ENCODE measurements at regions not wholly inside any gene's neighbourhood (a gene's known extent, or its start where the extent isn't known, plus 50 kb on each side); places are given as distances from the start of the nearest gene placed in this dataset.
"Not testable (repeated sequence)": the region's sequence is repeated elsewhere in the genome, so short reads cannot be mapped to it uniquely, and the experiment has no call there.

DNA sequence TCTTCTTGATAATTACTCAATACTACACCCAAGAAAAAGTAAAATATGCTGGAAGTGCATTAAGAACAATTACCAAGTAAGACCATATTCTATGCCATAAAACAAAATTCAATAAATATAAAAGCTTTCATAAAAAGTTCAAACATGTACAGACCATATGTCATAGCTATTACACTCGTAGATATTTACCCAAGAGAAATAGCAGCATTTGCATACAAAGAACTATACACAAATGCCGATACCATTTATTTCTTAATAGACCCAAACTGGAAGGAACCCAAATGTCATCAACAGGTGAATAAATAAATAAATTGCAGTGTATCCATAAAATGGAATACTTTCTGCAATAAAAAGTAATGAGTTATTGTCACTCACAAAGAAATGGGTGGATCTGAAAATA, 78.3 kb upstream of the SLC16A7 start:
- H3K4me3 ChIP-seq (ENCODE audit: insufficient read depth, low read depth, low read length): no peak overlapping the region
- DNase-seq: no peak
- no peaks in the 10 kb centered on the region for H3K36me3 ChIP-seq (replicated peaks; ENCODE audit: control insufficient read depth, insufficient read depth, low read length)
- H3K27me3 ChIP-seq (ENCODE audit: control insufficient read depth, insufficient read depth, low read length): no peaks in the 10 kb centered on the region

DNA sequence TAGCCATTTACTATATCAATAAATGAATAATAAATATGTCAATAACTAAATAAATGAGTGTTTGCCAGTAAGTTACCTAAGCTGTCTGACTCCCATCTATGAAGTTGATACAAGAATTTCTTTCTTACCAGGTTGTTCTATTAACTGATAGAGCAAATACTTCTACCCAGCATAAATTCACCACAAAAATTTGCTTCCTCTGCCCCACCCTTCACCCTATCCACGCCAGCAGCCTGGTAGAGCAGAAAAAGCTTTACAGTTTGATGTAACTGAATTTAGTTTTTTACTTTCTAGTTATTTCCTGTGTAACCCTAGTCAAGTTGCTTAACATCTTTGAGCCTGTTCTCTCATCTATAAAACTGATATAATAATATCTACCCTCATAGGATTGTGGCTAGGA, 94.9 kb upstream of the SLC16A7 start:
- Histone ChIP-seq H3K27me3 (ENCODE audit: control insufficient read depth, insufficient read depth, low read length) (no peaks in the 10 kb centered on the region), H3K4me3 (ENCODE audit: insufficient read depth, low read depth, low read length) (no peak overlapping the region), H3K36me3 (replicated peaks; ENCODE audit: control insufficient read depth, insufficient read depth, low read length) (no peaks in the 10 kb centered on the region)
- no peak for DNase-seq

DNA sequence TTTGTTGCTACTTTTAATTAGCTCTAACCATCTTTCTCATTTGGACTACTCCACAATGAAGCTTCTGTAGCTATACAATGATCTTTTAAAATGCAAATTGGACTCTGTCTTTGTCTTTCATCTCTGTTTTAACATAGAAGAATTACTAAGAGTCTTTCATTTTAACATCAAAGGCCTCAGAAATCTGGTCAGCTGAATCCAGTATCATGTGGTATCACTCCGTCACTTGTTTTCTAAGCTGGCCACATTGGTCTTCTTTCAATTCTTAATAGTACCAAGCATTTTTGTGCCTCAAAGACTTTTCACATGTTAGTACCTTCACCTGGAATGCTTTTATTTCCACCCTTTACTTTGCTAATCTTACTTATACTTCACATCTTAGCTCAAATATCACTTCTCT, 95.5 kb upstream of the SLC16A7 start:
- DNase-seq: no peak
- H3K27me3 ChIP-seq (ENCODE audit: control insufficient read depth, insufficient read depth, low read length): no peaks in the 10 kb centered on the region
- H3K36me3 ChIP-seq (replicated peaks; ENCODE audit: control insufficient read depth, insufficient read depth, low read length): no peaks in the 10 kb centered on the region
- H3K4me3 ChIP-seq (ENCODE audit: insufficient read depth, low read depth, low read length): no peak overlapping the region

DNA sequence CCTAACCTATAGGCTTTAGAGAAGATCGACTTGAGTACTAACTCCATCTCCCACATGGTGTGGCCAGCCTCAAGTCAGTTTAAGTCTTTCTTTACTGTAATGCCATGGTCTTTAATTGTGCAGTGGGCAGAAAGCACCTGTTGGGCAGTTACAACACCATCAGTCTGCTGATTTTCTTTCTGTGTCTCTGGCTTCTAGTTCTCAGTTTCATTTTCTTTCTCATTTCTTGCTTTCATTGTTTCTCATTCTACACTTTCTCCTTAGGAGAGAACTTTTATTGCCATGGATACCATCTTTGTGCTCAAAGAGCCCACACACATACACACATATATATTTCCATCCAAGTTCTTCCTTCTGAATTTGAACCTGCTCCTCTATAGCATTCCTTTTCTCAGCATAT, 96.1 kb upstream of the SLC16A7 start:
- no peaks in the 10 kb centered on the region for H3K36me3 ChIP-seq (replicated peaks; ENCODE audit: control insufficient read depth, insufficient read depth, low read length)
- DNase-seq: no peak
- no peak overlapping the region for H3K4me3 ChIP-seq (ENCODE audit: insufficient read depth, low read depth, low read length)
- no peaks in the 10 kb centered on the region for H3K27me3 ChIP-seq (ENCODE audit: control insufficient read depth, insufficient read depth, low read length)

DNA sequence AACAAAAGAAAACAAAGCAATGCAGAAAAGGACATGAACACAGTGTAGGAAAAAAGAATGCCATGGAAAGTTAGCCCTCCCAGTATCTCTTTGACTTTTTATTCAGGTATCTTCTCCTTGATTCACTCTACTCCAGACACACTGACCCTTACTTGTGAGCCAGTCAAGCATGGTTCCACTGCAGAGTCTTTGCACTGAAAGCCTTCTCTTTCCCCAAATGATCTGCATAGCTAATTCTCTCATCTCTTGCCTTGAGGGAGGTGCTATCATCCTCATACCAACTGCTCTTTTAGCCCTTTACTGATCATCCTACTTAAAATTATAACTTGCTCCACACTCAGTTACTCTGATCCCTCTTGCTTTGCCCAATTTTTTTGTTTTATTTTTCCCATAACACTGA, 101.2 kb upstream of the SLC16A7 start:
- H3K4me3 ChIP-seq (ENCODE audit: insufficient read depth, low read depth, low read length): no peak overlapping the region

DNA sequence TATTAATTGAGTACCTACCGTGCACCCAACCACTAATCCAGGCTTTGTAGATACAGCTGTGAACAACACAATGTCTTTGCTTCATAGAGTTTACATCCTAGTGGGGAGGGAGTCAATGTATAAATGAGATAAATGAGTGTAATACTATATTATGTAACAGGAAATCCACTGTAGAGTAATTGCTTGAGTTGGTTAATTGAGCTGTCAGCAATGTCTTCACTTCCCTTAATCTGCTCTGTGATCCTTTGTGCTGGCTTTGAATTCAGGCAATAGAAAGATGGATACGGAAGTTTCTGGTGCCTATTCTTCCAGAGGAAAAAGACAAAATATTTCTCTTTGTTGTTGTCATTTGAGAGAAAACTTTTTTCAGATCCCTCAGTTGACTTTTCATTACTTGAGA, 104.0 kb upstream of the SLC16A7 start:
- DNase-seq: no peak
- H3K4me3 ChIP-seq (ENCODE audit: insufficient read depth, low read depth, low read length): no peak overlapping the region
- no peaks in the 10 kb centered on the region; the same call in 1 of the 2 replicates for H3K27me3 ChIP-seq (ENCODE audit: control insufficient read depth, insufficient read depth, low read length)

More for the DNA sequence above, 101.2 kb upstream of the SLC16A7 start:
- no peak for DNase-seq
- H3K27me3 ChIP-seq (ENCODE audit: control insufficient read depth, insufficient read depth, low read length): no peaks in the 10 kb centered on the region; the same call in 1 of the 2 replicates
- H3K36me3 ChIP-seq (replicated peaks; ENCODE audit: control insufficient read depth, insufficient read depth, low read length): no peaks in the 10 kb centered on the region

DNA sequence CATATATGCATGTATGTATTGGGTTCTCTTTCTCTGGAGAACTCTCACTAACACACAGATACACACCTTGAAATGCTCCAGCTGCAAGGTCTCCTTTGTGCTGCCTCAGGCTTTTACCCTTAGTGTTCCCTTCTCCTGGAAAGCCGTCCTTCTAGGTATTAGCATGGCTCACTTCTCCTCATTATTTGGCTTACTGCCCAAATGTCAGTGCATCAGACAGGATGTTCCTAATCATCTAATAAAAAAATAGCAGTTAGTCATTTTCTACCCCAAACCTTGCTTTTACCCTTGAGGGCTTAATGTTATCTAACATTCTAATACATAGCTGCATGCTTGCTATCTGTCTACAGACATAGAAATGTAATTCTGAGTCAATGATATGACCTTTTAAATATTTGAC, 109.0 kb upstream of the SLC16A7 start:
- no peaks in the 10 kb centered on the region for H3K36me3 ChIP-seq (replicated peaks; ENCODE audit: control insufficient read depth, insufficient read depth, low read length)
- DNase-seq: no peak
- no peak overlapping the region for H3K4me3 ChIP-seq (ENCODE audit: insufficient read depth, low read depth, low read length)
- H3K27me3 ChIP-seq (ENCODE audit: control insufficient read depth, insufficient read depth, low read length): no peaks in the 10 kb centered on the region

More for the DNA sequence above, 104.0 kb upstream of the SLC16A7 start:
- H3K36me3 ChIP-seq (replicated peaks; ENCODE audit: control insufficient read depth, insufficient read depth, low read length): no peaks in the 10 kb centered on the region

DNA sequence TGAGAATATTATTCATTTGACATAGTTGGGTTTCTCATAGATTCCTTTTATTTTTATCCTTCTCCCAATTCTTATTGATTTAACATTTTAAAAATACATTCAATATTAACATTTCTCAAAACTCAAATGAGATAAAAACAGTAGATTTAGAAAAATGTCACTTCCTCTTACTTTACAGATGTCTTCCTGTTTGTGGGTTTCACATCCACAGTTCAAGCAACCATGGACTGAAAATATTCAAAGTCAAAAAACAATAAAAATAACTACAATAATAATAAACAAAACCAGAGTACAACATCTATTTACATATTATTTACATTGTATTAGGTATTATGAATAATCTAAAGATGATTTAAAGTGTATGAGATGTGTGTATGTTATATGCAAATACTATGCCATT, 111.3 kb upstream of the SLC16A7 start:
- no peak for DNase-seq
- Histone ChIP-seq H3K27me3 (ENCODE audit: control insufficient read depth, insufficient read depth, low read length) (no peaks in the 10 kb centered on the region), H3K36me3 (replicated peaks; ENCODE audit: control insufficient read depth, insufficient read depth, low read length) (no peaks in the 10 kb centered on the region), H3K4me3 (ENCODE audit: insufficient read depth, low read depth, low read length) (no peak overlapping the region)

DNA sequence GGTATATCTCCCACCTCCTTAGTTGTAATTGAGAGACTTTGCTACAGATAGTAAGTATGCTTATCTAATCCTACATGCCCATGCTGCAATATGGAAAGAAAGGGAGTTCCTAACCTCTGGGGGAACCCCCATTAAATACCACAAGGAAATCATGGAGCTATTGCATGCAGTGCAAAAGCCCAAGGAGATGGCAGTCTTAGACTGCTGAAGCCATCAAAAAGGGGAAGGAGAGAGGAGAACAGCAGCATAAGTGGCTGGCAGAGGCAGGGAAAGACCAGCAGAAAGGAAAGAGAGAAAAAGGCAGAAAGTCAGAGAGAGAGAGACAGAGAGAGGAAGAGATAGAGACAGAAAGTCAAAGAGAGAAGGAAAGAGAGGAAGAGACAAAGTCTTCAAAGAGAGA, 121.6 kb upstream of the SLC16A7 start:
- not testable (repeated sequence) for H3K4me3 ChIP-seq (ENCODE audit: insufficient read depth, low read depth, low read length); H3K27me3 ChIP-seq (ENCODE audit: control insufficient read depth, insufficient read depth, low read length); H3K36me3 ChIP-seq (replicated peaks; ENCODE audit: control insufficient read depth, insufficient read depth, low read length); DNase-seq

DNA sequence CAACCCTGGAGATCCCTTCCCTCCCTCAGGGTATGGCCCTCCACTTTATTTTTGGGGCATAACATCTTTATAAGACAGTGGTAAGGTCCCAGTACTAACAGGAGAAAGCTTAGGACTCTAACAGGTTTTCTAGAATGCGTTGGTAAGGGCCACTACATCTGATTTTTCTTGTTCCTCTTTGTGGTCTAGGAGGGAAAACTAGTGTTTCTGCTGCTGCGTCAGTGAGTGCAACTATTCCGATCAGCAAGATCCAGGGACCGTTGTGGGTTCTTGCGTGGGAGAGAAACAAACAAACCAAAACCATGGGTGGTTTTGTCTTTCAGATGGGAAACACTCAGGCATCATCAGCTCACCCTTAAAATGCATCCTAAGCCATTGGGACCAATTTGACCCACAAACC, 123.6 kb upstream of the SLC16A7 start:
- H3K36me3 ChIP-seq (replicated peaks; ENCODE audit: control insufficient read depth, insufficient read depth, low read length): no peaks in the 10 kb centered on the region
- no peak overlapping the region for H3K4me3 ChIP-seq (ENCODE audit: insufficient read depth, low read depth, low read length)
- H3K27me3 ChIP-seq (ENCODE audit: control insufficient read depth, insufficient read depth, low read length): no peaks in the 10 kb centered on the region
- no peak for DNase-seq

DNA sequence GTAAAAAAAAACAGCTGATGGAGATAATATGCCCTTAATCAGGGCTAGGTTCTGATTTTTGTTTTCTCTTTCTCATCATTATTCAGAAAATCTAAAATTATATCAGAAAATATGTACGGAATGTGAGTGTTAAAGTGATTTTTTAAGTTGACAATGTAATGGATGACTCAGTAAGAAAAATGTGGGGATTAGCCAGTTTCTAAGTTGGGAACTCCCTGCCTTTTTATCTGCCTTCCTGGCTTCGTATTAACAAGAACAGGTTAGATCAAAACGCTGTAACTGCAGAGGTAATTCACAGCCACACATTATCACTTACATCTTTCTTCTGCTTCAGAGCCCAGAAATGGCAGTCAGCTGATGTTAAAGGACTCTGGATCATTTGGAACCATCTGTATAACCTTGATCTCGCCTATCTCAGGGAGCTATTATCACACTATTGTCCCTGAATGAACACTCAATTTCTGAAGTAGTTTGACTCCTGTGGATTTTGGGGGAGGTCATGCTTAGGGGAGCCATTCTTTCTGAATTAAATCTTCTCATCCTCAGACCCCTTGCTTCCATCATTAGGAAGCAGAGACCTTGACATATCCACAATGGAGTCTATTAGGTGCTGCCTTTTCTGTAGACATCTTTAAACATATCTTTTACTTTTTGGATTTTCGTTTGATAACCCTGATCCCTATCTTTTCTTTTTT, 135.7 kb upstream of the SLC16A7 start:
- no peaks in the 10 kb centered on the region for H3K27me3 ChIP-seq (ENCODE audit: control insufficient read depth, insufficient read depth, low read length)
- no peaks in the 10 kb centered on the region for H3K36me3 ChIP-seq (replicated peaks; ENCODE audit: control insufficient read depth, insufficient read depth, low read length)
- no peak for DNase-seq
- no peak overlapping the region for H3K4me3 ChIP-seq (ENCODE audit: insufficient read depth, low read depth, low read length)

DNA sequence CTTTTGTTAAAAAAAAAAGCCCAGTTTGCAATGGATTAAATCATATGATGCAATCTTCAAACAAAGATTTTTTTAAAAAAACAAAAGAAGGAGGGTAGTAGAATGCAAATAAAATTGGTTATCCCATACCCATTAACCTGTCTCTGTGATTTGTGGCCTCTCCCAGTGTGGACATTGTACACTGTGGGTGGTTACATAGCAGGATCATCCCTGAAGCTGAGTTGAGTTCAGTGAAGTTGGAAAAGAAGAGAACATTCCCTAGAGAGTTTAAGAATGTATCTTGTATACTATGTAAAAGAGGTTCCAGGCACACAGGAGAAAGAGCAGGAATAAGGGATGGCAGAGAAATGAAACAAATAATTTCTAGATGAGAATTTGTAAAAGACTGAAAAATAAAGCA, 142.4 kb upstream of the SLC16A7 start:
- Histone ChIP-seq H3K27me3 (ENCODE audit: control insufficient read depth, insufficient read depth, low read length) (no peaks in the 10 kb centered on the region), H3K36me3 (replicated peaks; ENCODE audit: control insufficient read depth, insufficient read depth, low read length) (no peaks in the 10 kb centered on the region), H3K4me3 (ENCODE audit: insufficient read depth, low read depth, low read length) (no peak overlapping the region)
- no peak for DNase-seq

DNA sequence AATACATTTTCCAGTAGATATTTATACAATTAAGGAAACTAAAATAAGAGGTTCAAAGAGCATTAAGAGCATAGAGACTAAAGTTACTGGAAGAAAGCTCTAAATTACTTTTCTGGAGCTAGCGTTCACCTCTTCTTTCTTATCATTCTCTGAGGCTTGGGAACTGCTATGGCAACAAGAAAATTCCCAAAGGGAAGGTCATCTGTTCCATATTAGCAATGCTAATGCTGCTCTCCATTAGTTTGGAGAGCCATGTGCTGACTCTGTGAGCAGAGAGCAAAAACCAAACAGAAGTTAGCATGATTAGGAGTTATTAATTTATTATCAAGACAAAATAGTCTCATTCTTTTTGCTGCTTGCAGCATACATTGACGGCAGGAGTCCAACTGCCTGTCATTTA, 143.1 kb upstream of the SLC16A7 start:
- H3K4me3 ChIP-seq (ENCODE audit: insufficient read depth, low read depth, low read length): no peak overlapping the region
- no peaks in the 10 kb centered on the region for H3K36me3 ChIP-seq (replicated peaks; ENCODE audit: control insufficient read depth, insufficient read depth, low read length)
- H3K27me3 ChIP-seq (ENCODE audit: control insufficient read depth, insufficient read depth, low read length): no peaks in the 10 kb centered on the region
- DNase-seq: no peak

DNA sequence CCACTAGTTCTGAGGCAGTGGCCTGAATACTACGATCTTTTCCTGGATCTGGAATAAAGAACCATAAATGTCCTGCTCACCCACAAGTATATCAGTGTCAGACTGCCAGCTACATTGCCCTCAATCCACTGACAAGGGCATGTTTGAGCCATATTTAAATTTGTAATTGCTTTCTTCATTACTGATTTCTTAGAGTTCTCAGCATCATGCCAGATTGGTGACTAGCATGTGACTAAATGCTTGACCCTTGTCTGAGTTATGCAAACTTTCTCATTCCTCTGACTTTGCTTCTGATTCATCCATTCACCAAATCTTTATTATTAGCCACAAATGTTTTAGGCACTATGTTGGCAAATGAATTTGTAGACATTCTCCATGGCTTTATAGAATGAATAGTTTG, 143.6 kb upstream of the SLC16A7 start:
- Histone ChIP-seq H3K36me3 (replicated peaks; ENCODE audit: control insufficient read depth, insufficient read depth, low read length) (no peaks in the 10 kb centered on the region), H3K4me3 (ENCODE audit: insufficient read depth, low read depth, low read length) (no peak overlapping the region), H3K27me3 (ENCODE audit: control insufficient read depth, insufficient read depth, low read length) (no peaks in the 10 kb centered on the region)
- DNase-seq: no peak

DNA sequence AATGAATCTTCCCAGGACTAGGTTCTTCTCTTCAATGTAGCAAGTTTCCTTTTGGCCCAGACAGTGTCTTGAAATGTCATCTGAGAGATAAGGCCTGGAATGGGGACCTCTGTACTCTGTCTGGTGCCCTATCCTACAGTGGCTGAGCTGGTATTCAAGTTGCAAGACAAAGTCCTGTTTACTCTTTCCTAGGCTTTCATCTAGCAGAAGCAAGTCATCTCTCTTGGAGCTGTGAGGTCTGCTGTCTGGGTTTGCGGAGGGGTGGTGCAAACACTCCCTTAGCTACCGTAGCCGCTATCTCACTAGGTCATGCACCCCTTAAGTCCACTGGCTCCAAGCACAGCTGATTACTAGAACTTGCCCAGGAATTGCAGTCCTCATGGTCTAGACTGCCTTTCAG, 149.7 kb upstream of the SLC16A7 start:
- Histone ChIP-seq H3K36me3 (replicated peaks; ENCODE audit: control insufficient read depth, insufficient read depth, low read length) (no peaks in the 10 kb centered on the region), H3K4me3 (ENCODE audit: insufficient read depth, low read depth, low read length) (no peak overlapping the region), H3K27me3 (ENCODE audit: control insufficient read depth, insufficient read depth, low read length) (no peaks in the 10 kb centered on the region)
- no peak for DNase-seq

DNA sequence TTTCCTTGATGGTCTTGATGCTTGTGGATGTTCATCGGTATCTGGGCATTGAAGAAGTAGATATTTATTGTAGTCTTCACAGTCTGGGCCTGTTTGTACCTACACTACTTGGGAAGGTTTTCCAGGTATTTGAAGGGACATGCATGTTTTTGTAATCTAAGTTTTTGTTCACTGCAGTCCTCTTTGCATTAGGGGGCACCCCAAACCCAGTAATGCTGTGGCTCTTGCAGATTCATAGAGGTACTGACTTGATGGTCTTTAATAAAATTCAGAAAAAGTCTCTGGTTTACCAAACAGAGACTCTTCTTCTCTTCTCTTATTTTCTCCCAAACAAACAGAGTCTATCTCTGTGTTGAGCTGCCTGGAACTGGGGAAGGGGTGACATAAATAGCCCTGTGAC, 150.9 kb upstream of the SLC16A7 start:
- H3K27me3 ChIP-seq (ENCODE audit: control insufficient read depth, insufficient read depth, low read length): no peaks in the 10 kb centered on the region
- H3K36me3 ChIP-seq (replicated peaks; ENCODE audit: control insufficient read depth, insufficient read depth, low read length): no peaks in the 10 kb centered on the region
- H3K4me3 ChIP-seq (ENCODE audit: insufficient read depth, low read depth, low read length): no peak overlapping the region
- DNase-seq: no peak

Measured in H7 (cell line).